GM12892 (cell line): ENCODE measurements at regions not wholly inside any gene's neighbourhood (a gene's known extent, or its start where the extent isn't known, plus 50 kb on each side); places are given as distances from the start of the nearest gene placed in this dataset.

Experiments used
- POLR2A ChIP-seq: IDR thresholded peaks from 2 replicates; pipeline ENCODE4 v1.6.1; 2011; ENCODE audit warnings: low read depth, low read length, control low read depth
- POLR2AphosphoS5 ChIP-seq: IDR thresholded peaks from 2 replicates; pipeline ENCODE4 v1.6.1; 2011; ENCODE audit warnings: low read depth, low read length, control low read depth
- TAF1 ChIP-seq: IDR thresholded peaks from 2 replicates; pipeline ENCODE4 v1.6.1; 2011; ENCODE audit warnings: low read depth, mild to moderate bottlenecking, control low read depth, low read length, borderline replicate concordance

- TF ChIP-seq TAF1 (no peak), POLR2A (no peak), POLR2AphosphoS5 (no peak)
Measured at GRCh38 chr4:106681381-106681921, 312.9 kb upstream of the GIMD1 start.
